ENCODE measurements at regions not wholly inside any gene's neighbourhood (a gene's known extent, or its start where the extent isn't known, plus 50 kb on each side); places are given as distances from the start of the nearest gene placed in this dataset.

- no peak for TF ChIP-seq PHF8 (CRISPR knock-in tag; IDR thresholded peaks at IDR 0.05)
- no peak for TF ChIP-seq REST (IDR thresholded peaks at IDR 0.05; ENCODE audit: borderline replicate concordance in 1 of 2, low read depth in 1 of 2, low read length in 2 of 2)
- TF ChIP-seq NCOA2 (CRISPR knock-in tag; IDR thresholded peaks at IDR 0.05): no peak
- TF ChIP-seq RNF219 (CRISPR knock-in tag; IDR thresholded peaks at IDR 0.05): no peak
- TF ChIP-seq ZNF367 (CRISPR knock-in tag; IDR thresholded peaks at IDR 0.05; ENCODE audit: borderline replicate concordance): no peak
- no peak for TF ChIP-seq ZNF331 (CRISPR knock-in tag; IDR thresholded peaks at IDR 0.05)
- no peak for TF ChIP-seq ZNF510 (CRISPR knock-in tag; IDR thresholded peaks at IDR 0.05; ENCODE audit: low read depth)
- TF ChIP-seq BRD4 (CRISPR knock-in tag; IDR thresholded peaks at IDR 0.05): no peak
- TF ChIP-seq JDP2 (CRISPR knock-in tag; IDR thresholded peaks at IDR 0.05; ENCODE audit: borderline replicate concordance): no peak
- Histone ChIP-seq H2AFZ (ENCODE audit: low read length) (no peak overlapping the region), H3K27ac (ENCODE audit: extremely low read length, insufficient read depth, low read length) (no peak overlapping the region), H3K4me2 (ENCODE audit: low read depth, low read length) (no peak overlapping the region), H3K27me3 (ENCODE audit: control insufficient read depth in 1 of 2, insufficient read depth in 2 of 2, low read length in 2 of 2) (no peaks in the 10 kb centered on the region), H3K36me3 (replicated peaks in 1 of 2; ENCODE audit: control insufficient read depth in 1 of 2, insufficient read depth in 2 of 2, low read length in 2 of 2) (no peaks in the 10 kb centered on the region), H4K20me1 (ENCODE audit: insufficient read depth, low read length) (no peaks in the 10 kb centered on the region), H3K4me3 (replicated peaks in 1 of 3; ENCODE audit: insufficient read depth in 1 of 3, low read depth in 2 of 3, low read length in 3 of 3) (no peak overlapping the region), H3K4me1 (ENCODE audit: insufficient read depth, low read length) (no peaks in the 10 kb centered on the region), H3K9me3 (ENCODE audit: low read length) (peaks cover 37% of the 10 kb centered on the region), H3K79me2 (ENCODE audit: insufficient read depth, low read length) (no peaks in the 10 kb centered on the region), H3K9ac (ENCODE audit: insufficient read depth, low read depth, low read length) (no peak overlapping the region)
- DNase-seq (ENCODE audit: low spot score): no peak
- CTCF ChIA-PET (ENCODE audit: low intra/inter-chr PET ratio, low total read pairs): no interaction called here
- ATAC-seq: no peak
- FAIRE-seq: no peak
- no TSS peak for BruUV-seq (replicated peaks)
- in situ Hi-C loops (cut with HindIII; ENCODE audit: extremely low pct_ligation_motif_present, low pct_unique_long_range_greater_than_20kb) (no loop called here), intact Hi-C loops (cut with micrococcal nuclease; ENCODE audit: unreplicated experiment) (no loop called here)
- WGBS (ENCODE audit: low lambda C conversion rate): 0% methylated on average over 1 of the region's 1 CpG
- POLR2A ChIA-PET: no interaction called here
Observed at GRCh38 chr5:26543987-26544386, 494.4 kb downstream of the CDH9 start.
